ENCODE measurements at regions not wholly inside any gene's neighbourhood (a gene's known extent, or its start where the extent isn't known, plus 50 kb on each side); places are given as distances from the start of the nearest gene placed in this dataset.

GRCh38 chr5:72561148-72561972 lies 54.1 kb upstream of the ZNF366 start:
- no peak for DNase-seq (ENCODE audit: low read depth, low spot score)
- no peak overlapping the region for H3K27ac ChIP-seq (ENCODE audit: low read depth, low read length)
- H3K4me3 ChIP-seq (ENCODE audit: low read depth, low read length) = no peak overlapping the region
- ChIA-PET CTCF (no interaction called here), POLR2A (no interaction called here)
- H3K27me3 ChIP-seq (ENCODE audit: control insufficient read depth, insufficient read depth, low read length) = no peaks in the 10 kb centered on the region
- H3K9me3 ChIP-seq (ENCODE audit: control insufficient read depth, insufficient read depth, low read length) = peaks cover 6% of the 10 kb centered on the region
- TF ChIP-seq, protein P1, sequence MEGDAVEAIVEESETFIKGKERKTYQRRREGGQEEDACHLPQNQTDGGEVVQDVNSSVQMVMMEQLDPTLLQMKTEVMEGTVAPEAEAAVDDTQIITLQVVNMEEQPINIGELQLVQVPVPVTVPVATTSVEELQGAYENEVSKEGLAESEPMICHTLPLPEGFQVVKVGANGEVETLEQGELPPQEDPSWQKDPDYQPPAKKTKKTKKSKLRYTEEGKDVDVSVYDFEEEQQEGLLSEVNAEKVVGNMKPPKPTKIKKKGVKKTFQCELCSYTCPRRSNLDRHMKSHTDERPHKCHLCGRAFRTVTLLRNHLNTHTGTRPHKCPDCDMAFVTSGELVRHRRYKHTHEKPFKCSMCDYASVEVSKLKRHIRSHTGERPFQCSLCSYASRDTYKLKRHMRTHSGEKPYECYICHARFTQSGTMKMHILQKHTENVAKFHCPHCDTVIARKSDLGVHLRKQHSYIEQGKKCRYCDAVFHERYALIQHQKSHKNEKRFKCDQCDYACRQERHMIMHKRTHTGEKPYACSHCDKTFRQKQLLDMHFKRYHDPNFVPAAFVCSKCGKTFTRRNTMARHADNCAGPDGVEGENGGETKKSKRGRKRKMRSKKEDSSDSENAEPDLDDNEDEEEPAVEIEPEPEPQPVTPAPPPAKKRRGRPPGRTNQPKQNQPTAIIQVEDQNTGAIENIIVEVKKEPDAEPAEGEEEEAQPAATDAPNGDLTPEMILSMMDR (IDR thresholded peaks at IDR 0.05; ENCODE audit: low read depth, low read length) = no peak

DNA sequence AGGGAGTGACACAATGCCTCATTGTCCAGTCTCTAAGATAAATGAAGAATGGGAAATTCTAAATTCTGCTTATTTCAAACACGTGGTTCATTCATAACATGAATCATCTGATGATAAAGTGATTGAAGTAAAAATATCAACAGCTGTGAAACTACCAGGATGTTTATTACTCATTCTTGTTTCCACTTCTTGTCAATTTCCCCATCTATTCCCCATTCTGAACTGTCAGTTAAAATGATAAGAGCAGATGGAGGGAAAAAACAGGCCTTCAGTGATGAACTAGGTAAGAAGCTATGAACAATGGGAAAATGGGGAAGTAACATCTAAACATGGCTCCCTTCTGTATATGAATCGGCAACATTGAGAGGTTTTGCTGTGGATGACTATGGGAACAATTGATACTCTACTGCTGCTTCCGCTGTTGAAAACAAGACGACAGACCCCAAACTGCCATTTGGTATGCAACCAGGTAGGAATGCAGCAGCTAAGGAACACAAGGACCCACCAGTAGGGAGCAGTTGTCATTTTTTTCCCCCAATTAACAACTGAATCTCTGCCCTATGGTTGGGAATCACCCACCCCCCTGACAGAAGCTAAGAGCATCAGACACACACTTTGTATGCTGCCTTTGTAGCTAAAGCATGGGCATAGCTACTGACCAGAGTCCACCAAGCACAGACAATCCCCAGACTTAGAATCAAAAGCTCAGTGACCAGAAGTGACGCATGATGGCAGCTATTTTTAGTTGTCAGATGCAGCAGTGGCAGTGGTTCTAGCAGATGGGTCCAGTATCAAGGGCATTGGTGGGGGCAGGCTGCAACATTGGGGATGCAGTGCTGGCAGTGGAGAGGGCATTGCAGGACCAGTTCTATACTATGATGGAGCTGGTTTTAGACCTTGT lies 52.9 kb upstream of the ZNF366 start:
- ChIA-PET CTCF (no interaction called here), POLR2A (interaction anchor here (1.1 kb wide), 1 partner anchor 257 kb away, joined by 3 read pairs; no protein-coding TSS in a partner anchor)
- peaks cover 6% of the 10 kb centered on the region for H3K9me3 ChIP-seq (ENCODE audit: control insufficient read depth, insufficient read depth, low read length)
- no peak overlapping the region for H3K27ac ChIP-seq (ENCODE audit: low read depth, low read length)
- H3K27me3 ChIP-seq (ENCODE audit: control insufficient read depth, insufficient read depth, low read length) = no peaks in the 10 kb centered on the region
- TF ChIP-seq, protein P1 (IDR thresholded peaks at IDR 0.05; ENCODE audit: low read depth, low read length) = no peak
- DNase-seq (ENCODE audit: low read depth, low spot score) = no peak
- H3K4me3 ChIP-seq (ENCODE audit: low read depth, low read length) = no peak overlapping the region

DNA sequence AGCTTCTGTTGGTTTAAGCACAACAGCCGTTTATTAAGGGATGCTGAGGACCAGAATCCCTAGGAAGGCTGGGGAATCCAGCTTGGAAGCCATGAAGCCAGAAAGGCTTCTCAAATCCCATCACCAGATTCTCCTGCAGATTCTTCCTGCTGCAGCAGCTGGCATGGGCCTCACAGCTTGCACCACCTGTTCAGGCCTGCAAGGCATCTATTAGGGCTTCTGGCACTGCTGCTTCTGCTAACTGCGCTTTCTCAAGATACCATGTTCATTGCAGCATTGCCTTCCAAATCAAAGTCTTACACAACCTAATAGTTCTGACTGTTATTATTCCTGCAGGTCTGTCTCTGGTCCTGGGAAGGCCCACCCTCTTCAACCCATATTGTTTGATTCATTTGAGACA lies 51.2 kb upstream of the ZNF366 start:
- Histone ChIP-seq H3K27me3 (ENCODE audit: control insufficient read depth, insufficient read depth, low read length) (no peaks in the 10 kb centered on the region), H3K4me3 (ENCODE audit: low read depth, low read length) (no peak overlapping the region), H3K27ac (ENCODE audit: low read depth, low read length) (no peak overlapping the region), H3K9me3 (ENCODE audit: control insufficient read depth, insufficient read depth, low read length) (peaks cover under 1% of the 10 kb centered on the region)
- no peak for DNase-seq (ENCODE audit: low read depth, low spot score)
- CTCF ChIA-PET = interaction anchor here (1.7 to 1.8 kb wide), 2 partner anchors 35 to 53 kb away, joined by 4 to 6 read pairs; no protein-coding TSS in a partner anchor
- TF ChIP-seq, protein P1 (IDR thresholded peaks at IDR 0.05; ENCODE audit: low read depth, low read length) = no peak
- POLR2A ChIA-PET = no interaction called here

DNA sequence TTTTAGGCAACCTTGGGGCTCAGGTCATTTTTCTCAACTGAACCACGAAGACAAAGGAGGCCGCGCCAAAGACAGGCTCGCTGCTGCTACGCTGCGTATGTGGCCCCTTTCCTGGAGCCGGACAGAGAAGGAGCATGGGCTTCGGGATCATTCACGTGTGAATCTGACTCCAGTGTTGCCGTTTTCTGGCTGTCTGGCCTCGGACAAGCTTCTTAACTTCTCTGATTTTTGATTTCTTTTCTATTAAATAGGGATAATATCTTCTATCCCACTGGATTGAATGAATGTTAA lies 50.8 kb upstream of the ZNF366 start:
- POLR2A ChIA-PET = no interaction called here
- Histone ChIP-seq H3K27ac (ENCODE audit: low read depth, low read length) (no peak overlapping the region), H3K9me3 (ENCODE audit: control insufficient read depth, insufficient read depth, low read length) (no peaks in the 10 kb centered on the region; the same call in 1 of the 2 replicates), H3K27me3 (ENCODE audit: control insufficient read depth, insufficient read depth, low read length) (no peaks in the 10 kb centered on the region), H3K4me3 (ENCODE audit: low read depth, low read length) (no peak overlapping the region)
- DNase-seq (ENCODE audit: low read depth, low spot score) = no peak
- TF ChIP-seq, protein P1 (IDR thresholded peaks at IDR 0.05; ENCODE audit: low read depth, low read length) = no peak
- CTCF ChIA-PET = interaction anchor here (1.7 to 1.8 kb wide), 2 partner anchors 34 to 53 kb away, joined by 4 to 6 read pairs; no protein-coding TSS in a partner anchor
